HFFc6 (cell line): ENCODE measurements at regions not wholly inside any gene's neighbourhood (a gene's known extent, or its start where the extent isn't known, plus 50 kb on each side); places are given as distances from the start of the nearest gene placed in this dataset.

ENCODE experiments used
- DNase-seq: peaks from one replicate; pipeline ENCODE4 v3.0.0-alpha.2; 2018
- H3K27ac Mint-ChIP-seq: 2 replicates; pipeline ENCODE4 v1.8.0; 2020; ENCODE audit warnings: mild to moderate bottlenecking, mixed read lengths
- H3K27me3 Mint-ChIP-seq: 2 replicates; pipeline ENCODE4 v1.8.0; 2021; ENCODE audit warnings: mild to moderate bottlenecking, moderate library complexity, mixed read lengths; ENCODE audit not compliant: insufficient read depth
- H3K36me3 Mint-ChIP-seq: 2 replicates; pipeline ENCODE4 v1.8.0; 2021; ENCODE audit warnings: low read depth, mixed read lengths
- H3K4me1 Mint-ChIP-seq: 2 replicates; pipeline ENCODE4 v1.8.0; 2020; ENCODE audit warnings: low read depth, mixed read lengths
- H3K4me3 Mint-ChIP-seq: 2 replicates; pipeline ENCODE4 v1.8.0; 2020; ENCODE audit warnings: mild to moderate bottlenecking, moderate library complexity, mixed read lengths
- H3K9me3 Mint-ChIP-seq: 2 replicates; pipeline ENCODE4 v1.8.0; 2020; ENCODE audit warnings: mild to moderate bottlenecking, mixed read lengths
- TF ChIP-seq, protein P1 (sequence below): fragments of 200-600 bp; sonication (generic); IDR thresholded peaks from 2 replicates; pipeline ENCODE4 v1.5.0; 2021; ENCODE audit warnings: antibody characterized with exemption, mild to moderate bottlenecking

DNA sequence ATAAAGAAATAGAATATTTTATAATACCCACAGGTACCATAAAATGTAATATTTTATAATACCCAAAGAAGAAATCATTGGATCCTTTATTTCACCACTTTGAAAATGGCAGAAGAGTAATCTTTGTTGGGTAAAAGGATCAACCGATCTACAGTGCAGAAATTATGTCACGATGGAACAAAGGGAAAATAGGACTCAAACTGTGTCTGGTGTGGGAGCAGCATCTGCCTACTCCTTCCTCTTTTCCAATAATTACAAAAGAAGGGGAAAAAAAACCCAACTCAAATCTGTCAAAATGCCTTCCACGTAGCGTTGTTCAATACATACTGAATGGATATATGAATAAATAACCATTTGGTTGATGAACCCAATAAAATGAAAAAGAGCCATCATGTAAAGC, 492.6 kb upstream of the TBL1XR1 start:
- no peak for DNase-seq
- TF ChIP-seq, protein P1, sequence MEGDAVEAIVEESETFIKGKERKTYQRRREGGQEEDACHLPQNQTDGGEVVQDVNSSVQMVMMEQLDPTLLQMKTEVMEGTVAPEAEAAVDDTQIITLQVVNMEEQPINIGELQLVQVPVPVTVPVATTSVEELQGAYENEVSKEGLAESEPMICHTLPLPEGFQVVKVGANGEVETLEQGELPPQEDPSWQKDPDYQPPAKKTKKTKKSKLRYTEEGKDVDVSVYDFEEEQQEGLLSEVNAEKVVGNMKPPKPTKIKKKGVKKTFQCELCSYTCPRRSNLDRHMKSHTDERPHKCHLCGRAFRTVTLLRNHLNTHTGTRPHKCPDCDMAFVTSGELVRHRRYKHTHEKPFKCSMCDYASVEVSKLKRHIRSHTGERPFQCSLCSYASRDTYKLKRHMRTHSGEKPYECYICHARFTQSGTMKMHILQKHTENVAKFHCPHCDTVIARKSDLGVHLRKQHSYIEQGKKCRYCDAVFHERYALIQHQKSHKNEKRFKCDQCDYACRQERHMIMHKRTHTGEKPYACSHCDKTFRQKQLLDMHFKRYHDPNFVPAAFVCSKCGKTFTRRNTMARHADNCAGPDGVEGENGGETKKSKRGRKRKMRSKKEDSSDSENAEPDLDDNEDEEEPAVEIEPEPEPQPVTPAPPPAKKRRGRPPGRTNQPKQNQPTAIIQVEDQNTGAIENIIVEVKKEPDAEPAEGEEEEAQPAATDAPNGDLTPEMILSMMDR: no peak
- no peak overlapping the region for H3K4me3 Mint-ChIP-seq
- H3K27ac Mint-ChIP-seq: no peak overlapping the region
- H3K36me3 Mint-ChIP-seq: no peaks in the 10 kb centered on the region
- no peaks in the 10 kb centered on the region; the same call in 1 of the 2 replicates for H3K27me3 Mint-ChIP-seq
- no peaks in the 10 kb centered on the region for H3K9me3 Mint-ChIP-seq
- peaks cover 14% of the 10 kb centered on the region for H3K4me1 Mint-ChIP-seq

DNA sequence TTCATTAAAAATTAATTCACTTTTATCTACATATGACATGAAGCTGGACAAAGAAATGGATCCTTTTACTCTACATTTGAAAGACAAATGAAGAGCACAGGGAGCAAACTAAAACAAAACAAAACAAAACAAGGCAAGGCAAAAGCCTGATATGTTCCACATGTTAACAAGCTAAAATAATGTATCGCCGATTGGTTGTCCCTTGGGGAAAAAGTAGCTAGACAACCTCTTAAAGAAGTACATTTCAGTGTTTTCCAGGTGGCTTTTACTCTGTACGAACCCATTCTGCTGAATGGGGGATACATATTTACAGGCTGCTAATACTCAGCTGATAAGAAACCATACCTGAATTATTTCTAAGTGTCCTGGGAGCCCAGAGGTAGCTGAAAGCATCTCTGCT, 493.0 kb upstream of the TBL1XR1 start:
- Mint-ChIP-seq H3K4me3 (no peak overlapping the region), H3K4me1 (peaks cover 19% of the 10 kb centered on the region), H3K36me3 (no peaks in the 10 kb centered on the region), H3K9me3 (no peaks in the 10 kb centered on the region), H3K27me3 (no peaks in the 10 kb centered on the region; the same call in 1 of the 2 replicates), H3K27ac (no peak overlapping the region)
- DNase-seq: no peak
- TF ChIP-seq, protein P1: no peak

DNA sequence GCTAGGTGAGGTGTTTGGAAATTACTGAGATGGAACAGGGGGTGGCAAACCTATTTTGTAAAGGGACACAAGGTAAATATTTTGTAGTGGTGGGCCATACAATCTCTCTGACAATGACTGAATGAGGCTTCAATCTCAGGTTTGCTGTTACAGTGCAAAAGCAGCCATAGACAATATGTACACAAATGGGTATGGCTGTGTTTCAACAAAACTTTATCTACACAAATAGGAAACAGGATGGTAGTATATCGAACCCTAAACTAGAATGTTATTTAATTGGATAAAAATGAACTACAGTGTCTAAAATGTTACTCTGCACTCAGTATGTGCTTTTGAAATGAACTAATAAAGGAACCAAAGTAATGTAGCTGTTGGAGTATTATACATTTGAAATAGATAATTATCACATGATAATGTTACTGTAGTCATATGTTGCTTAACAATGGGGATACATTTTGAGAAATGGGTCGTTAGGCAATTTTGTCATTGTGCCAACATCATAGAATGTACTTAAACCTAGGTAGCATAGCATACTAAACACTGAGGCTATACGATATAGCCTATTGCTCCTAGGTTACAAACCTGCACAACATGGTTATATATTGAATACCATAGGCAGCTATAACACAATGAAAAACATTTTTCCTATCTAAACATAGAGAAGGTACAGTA, 495.2 kb upstream of the TBL1XR1 start:
- no peaks in the 10 kb centered on the region for H3K9me3 Mint-ChIP-seq
- TF ChIP-seq, protein P1: no peak
- peaks cover 20% of the 10 kb centered on the region for H3K4me1 Mint-ChIP-seq
- H3K27me3 Mint-ChIP-seq: no peaks in the 10 kb centered on the region
- no peaks in the 10 kb centered on the region for H3K36me3 Mint-ChIP-seq
- H3K4me3 Mint-ChIP-seq: no peak overlapping the region
- H3K27ac Mint-ChIP-seq: no peak overlapping the region
- DNase-seq: no peak

DNA sequence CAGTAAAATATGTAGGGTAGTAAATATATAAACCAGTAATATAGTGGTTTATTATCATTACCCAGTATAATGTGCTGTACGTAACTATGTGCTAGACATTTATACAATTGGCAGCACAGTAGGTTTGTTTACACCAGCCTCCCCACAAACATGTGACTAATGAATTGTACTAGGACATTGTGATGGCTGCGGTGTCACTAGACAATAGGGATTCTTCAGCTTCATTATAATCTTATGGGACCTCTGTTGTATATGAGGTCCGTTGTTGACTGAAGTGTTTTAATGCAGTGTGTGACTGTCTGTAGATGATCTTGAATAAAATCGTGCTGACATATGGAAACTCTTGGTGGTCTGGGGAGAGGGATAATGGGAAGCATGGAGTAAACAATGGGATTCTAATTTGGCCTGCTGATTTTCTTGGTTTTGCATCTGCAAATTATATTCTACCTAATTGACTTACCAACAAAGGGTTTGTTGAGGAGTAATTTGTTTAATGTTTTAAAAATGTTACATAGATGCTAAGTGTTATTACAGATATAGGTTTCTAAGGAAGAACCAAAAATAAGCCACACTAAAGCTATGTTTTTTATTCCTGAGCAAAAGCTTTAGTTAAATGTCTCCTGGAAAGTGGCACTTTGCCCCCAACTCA, 496.5 kb upstream of the TBL1XR1 start:
- no peaks in the 10 kb centered on the region for H3K36me3 Mint-ChIP-seq
- H3K4me3 Mint-ChIP-seq: no peak overlapping the region
- no peak for DNase-seq
- no peaks in the 10 kb centered on the region for H3K9me3 Mint-ChIP-seq
- H3K4me1 Mint-ChIP-seq: peaks cover 20% of the 10 kb centered on the region
- H3K27ac Mint-ChIP-seq: no peak overlapping the region
- H3K27me3 Mint-ChIP-seq: no peaks in the 10 kb centered on the region
- TF ChIP-seq, protein P1: no peak

DNA sequence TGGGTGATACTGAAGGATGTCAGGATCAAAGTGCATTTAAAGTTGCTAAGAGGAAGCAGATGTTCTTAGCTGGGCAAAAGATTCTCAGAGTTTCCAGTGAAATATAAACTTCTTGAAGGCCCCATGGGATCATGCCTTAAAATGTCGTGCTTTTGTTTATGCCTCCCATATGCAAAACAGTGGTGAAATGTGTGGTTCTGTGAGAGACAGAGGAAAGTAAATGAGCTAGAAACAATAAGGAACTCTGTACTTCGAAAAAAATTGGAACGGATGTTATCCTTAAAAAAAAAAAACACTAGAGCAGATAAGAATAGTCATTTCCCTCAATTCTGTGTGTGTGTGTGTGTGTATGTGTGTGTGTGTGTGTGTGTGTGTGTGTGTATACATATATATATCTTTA, 497.0 kb upstream of the TBL1XR1 start:
- H3K4me3 Mint-ChIP-seq: peak overlapping the region; percentile 44
- TF ChIP-seq, protein P1: no peak

More for the DNA sequence above, 497.0 kb upstream of the TBL1XR1 start:
- no peak for DNase-seq
- H3K4me1 Mint-ChIP-seq: peaks cover 20% of the 10 kb centered on the region
- no peaks in the 10 kb centered on the region for H3K36me3 Mint-ChIP-seq
- H3K27ac Mint-ChIP-seq: peak overlapping the region; percentile 35
- H3K27me3 Mint-ChIP-seq: no peaks in the 10 kb centered on the region
- H3K9me3 Mint-ChIP-seq: no peaks in the 10 kb centered on the region
